Fibroblast of the aortic adventitia (primary cell): ENCODE measurements at regions not wholly inside any gene's neighbourhood (a gene's known extent, or its start where the extent isn't known, plus 50 kb on each side); places are given as distances from the start of the nearest gene placed in this dataset.

Source experiments
- DNase-seq: peaks from one replicate; pipeline ENCODE4 v3.0.0-alpha.2; 2010; ENCODE audit warnings: low read depth
- H3K4me3 ChIP-seq: 2 replicates; pipeline ENCODE4 v1.5.1; 2011; ENCODE audit warnings: low read depth, mild to moderate bottlenecking, control low read depth, low read length, moderate library complexity
- TF ChIP-seq, protein P1 (sequence below): IDR thresholded peaks from 2 replicates; pipeline ENCODE4 v1.5.1; 2011; ENCODE audit warnings: mild to moderate bottlenecking, low read length, control low read depth, inconsistent platforms; ENCODE audit not compliant: insufficient read depth

- TF ChIP-seq, protein P1, sequence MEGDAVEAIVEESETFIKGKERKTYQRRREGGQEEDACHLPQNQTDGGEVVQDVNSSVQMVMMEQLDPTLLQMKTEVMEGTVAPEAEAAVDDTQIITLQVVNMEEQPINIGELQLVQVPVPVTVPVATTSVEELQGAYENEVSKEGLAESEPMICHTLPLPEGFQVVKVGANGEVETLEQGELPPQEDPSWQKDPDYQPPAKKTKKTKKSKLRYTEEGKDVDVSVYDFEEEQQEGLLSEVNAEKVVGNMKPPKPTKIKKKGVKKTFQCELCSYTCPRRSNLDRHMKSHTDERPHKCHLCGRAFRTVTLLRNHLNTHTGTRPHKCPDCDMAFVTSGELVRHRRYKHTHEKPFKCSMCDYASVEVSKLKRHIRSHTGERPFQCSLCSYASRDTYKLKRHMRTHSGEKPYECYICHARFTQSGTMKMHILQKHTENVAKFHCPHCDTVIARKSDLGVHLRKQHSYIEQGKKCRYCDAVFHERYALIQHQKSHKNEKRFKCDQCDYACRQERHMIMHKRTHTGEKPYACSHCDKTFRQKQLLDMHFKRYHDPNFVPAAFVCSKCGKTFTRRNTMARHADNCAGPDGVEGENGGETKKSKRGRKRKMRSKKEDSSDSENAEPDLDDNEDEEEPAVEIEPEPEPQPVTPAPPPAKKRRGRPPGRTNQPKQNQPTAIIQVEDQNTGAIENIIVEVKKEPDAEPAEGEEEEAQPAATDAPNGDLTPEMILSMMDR = no peak
- H3K4me3 ChIP-seq = no peak overlapping the region
- peak; percentile 57 for DNase-seq
Observed at GRCh38 chr12:114904254-114905003, 220.5 kb upstream of the TBX3 start.

DNA sequence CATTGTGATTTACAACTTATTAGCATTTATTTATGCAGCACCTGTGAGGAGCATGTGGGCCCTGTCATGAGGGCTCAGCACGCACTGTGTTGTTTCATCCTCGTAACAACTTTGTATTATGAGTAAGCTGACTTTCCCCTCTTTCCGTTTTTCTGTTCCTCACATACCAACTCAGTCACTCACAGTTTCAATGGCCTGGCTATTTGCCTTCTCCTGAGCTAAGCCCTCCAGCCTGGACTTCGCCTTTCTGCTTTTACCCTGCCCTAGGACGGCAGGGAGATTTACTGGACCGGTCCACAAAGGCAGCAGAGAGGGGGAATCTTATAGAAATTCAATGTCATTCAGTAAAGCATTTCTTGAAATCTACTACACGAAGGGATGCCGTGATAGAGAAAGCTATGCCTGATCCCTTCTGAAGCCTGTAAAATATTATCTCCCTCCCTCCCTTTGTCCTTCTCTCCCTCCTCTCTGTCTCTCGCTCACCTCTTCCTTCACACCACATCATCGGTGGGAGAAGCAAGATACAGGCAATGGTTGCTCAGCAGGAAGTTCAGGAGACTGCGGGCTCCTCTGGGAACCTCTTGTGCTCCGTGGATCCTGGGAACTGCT is 219.2 kb upstream of the TBX3 start:
- peak overlapping the region; percentile 57 for H3K4me3 ChIP-seq
- DNase-seq = peak; percentile 81

GRCh38 chr12:114902665-114903064 is 218.7 kb upstream of the TBX3 start:
- TF ChIP-seq, protein P1 = no peak
- DNase-seq = no peak
- H3K4me3 ChIP-seq = no peak overlapping the region

More for the DNA sequence above, 219.2 kb upstream of the TBX3 start:
- TF ChIP-seq, protein P1 = no peak

DNA sequence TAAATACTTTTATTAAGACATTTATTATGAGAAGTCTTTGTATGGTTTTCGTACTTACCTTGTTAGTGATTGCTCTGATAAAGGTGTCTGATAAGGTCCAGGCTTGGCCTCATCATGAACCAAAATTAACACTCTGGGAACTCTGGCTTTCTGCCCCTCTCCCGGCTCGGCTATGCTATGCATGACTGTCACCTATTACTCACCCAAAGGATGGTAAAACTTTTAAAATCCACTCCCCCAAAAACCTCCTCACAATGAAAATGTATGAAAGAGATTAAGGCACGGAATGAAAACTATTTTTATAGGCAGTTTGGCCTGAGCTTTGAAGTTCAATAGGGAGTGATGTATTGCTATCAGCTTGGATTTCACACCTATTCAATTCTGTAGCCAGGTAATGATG is 217.3 kb upstream of the TBX3 start:
- TF ChIP-seq, protein P1 = no peak
- DNase-seq = no peak
- no peak overlapping the region for H3K4me3 ChIP-seq

DNA sequence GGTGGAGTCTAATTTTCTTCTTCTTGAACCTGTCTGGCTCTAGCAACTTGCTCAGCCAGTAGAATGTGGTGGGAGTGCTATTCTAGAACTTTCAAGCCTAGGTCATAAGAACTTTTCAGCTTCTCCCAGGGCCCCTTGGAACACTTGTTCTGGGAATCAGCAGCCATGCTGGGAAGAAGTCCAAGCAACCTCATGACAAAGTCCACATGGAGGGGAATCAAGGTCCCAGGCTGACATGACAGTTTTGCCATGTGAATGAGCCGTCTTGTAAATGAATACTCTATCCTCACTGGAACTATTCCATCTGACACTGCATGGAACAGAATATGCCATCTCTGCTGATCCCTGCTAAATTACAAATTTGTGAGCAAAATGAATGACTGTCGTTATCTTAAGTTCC is 214.2 kb upstream of the TBX3 start:
- no peak for DNase-seq
- H3K4me3 ChIP-seq = no peak overlapping the region
- TF ChIP-seq, protein P1 = no peak

GRCh38 chr12:114895827-114896226 is 211.9 kb upstream of the TBX3 start:
- no peak overlapping the region for H3K4me3 ChIP-seq
- DNase-seq = no peak
- TF ChIP-seq, protein P1 = no peak
